ENCODE measurements at regions not wholly inside any gene's neighbourhood (a gene's known extent, or its start where the extent isn't known, plus 50 kb on each side); places are given as distances from the start of the nearest gene placed in this dataset.

DNA sequence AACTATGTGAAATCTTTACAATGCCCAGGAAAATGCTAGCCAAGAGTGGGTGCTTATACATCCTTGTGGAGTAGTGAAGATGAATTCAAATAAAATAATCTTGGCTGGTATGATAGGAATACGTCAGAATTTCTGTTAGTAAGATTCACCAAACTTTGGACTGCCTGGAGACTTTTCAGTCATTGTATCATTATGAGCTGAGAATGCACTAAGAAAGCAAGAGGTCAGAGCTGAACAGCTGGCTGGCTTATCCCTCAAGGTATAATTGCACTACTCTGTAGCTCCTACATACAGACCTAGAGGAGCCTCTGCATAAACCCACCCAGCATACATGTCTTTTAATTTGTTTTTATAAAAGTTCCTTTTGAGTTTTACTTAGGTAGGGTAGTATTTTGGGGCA is 568.5 kb upstream of the RIOK2 start:
- TF ChIP-seq, protein P1, sequence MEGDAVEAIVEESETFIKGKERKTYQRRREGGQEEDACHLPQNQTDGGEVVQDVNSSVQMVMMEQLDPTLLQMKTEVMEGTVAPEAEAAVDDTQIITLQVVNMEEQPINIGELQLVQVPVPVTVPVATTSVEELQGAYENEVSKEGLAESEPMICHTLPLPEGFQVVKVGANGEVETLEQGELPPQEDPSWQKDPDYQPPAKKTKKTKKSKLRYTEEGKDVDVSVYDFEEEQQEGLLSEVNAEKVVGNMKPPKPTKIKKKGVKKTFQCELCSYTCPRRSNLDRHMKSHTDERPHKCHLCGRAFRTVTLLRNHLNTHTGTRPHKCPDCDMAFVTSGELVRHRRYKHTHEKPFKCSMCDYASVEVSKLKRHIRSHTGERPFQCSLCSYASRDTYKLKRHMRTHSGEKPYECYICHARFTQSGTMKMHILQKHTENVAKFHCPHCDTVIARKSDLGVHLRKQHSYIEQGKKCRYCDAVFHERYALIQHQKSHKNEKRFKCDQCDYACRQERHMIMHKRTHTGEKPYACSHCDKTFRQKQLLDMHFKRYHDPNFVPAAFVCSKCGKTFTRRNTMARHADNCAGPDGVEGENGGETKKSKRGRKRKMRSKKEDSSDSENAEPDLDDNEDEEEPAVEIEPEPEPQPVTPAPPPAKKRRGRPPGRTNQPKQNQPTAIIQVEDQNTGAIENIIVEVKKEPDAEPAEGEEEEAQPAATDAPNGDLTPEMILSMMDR (IDR thresholded peaks at IDR 0.05; ENCODE audit: insufficient read depth, low read depth, low read length): no peak
- no peak for DNase-seq (ENCODE audit: low read depth)
- H3K4me3 ChIP-seq (ENCODE audit: low read depth, low read length): no peak overlapping the region

DNA sequence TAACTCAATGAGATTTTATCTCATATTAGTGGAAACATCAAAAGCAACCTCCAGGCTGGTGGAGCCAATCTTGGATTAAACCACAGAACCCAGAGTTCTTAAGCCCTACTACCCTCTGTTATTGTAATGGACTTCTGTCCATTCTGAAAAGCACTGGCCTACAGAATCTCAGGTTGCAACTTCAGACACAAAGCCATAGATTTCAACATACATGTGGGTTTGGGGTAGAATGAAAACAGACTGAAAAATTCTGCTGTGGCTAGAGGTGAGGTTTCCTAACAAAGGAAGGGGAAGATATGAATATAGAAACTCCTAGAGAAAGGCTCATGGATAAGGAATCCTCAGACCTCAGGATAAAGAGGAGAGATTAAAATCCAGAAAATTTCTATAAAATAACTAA is 569.8 kb upstream of the RIOK2 start:
- DNase-seq (ENCODE audit: low read depth): no peak

DNA sequence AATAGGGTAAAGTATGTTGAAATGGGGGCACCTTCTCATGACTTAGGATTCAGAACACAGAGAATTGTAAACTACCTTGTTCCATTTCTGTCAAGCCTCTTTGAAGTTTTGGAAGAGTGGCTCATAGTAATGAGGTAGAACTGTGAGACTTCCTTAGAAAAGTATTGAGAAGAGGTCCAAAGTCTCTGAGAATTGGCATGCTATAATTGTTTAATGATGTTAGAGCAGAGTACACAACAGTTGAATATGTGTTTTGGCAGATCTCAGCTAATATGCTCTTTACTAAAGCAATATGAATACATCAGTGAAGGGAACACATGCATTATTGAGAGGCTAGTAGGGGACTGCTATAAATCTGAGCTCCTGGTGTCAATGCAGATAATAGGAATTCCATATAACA is 579.4 kb upstream of the RIOK2 start:
- DNase-seq (ENCODE audit: low read depth): no peak
- no peak overlapping the region for H3K4me3 ChIP-seq (ENCODE audit: low read depth, low read length)
- TF ChIP-seq, protein P1 (IDR thresholded peaks at IDR 0.05; ENCODE audit: insufficient read depth, low read depth, low read length): no peak

More for the DNA sequence above, 569.8 kb upstream of the RIOK2 start:
- no peak overlapping the region for H3K4me3 ChIP-seq (ENCODE audit: low read depth, low read length)
- TF ChIP-seq, protein P1 (IDR thresholded peaks at IDR 0.05; ENCODE audit: insufficient read depth, low read depth, low read length): no peak

DNA sequence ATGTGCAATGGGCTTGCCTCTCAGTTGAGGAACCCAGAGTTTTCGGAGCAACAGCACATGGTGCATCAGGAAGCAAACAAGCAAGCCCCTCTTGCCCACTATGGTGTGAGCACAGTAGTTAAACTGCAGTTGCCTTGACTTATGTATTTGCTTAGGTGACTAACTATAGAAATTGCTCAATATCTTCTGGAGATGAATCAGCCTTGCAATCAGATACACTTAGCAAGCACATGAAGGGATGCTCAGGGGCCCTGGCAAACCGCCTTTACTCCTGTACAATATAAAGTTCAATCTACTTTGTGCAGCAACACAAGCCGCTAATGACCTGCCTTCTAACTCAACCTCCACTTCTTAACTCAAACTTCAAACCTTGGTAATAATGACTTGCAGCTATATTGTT is 581.7 kb upstream of the RIOK2 start:
- TF ChIP-seq, protein P1 (IDR thresholded peaks at IDR 0.05; ENCODE audit: insufficient read depth, low read depth, low read length): no peak
- DNase-seq (ENCODE audit: low read depth): peak; percentile 71
- no peak overlapping the region for H3K4me3 ChIP-seq (ENCODE audit: low read depth, low read length)

DNA sequence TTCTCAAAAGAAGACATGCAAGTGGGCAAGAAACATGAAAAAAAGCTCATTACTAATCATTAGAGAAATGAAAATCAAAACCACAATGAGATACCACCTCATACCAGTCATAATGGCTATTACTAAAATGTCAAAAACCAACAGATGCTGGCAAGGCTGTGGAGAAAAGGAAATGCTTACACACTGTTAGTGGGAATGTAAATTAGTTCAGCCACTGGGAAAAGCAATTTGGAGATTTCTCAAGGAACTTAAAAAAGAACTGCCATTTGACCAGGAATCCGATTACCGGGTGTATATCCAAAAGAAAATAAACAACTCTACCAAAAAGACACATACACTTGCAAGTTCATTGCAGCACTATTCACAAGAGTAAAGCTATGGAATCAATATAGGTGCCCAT is 595.4 kb upstream of the RIOK2 start:
- no peak for DNase-seq (ENCODE audit: low read depth)
- no peak overlapping the region for H3K4me3 ChIP-seq (ENCODE audit: low read depth, low read length)
- TF ChIP-seq, protein P1 (IDR thresholded peaks at IDR 0.05; ENCODE audit: insufficient read depth, low read depth, low read length): no peak

DNA sequence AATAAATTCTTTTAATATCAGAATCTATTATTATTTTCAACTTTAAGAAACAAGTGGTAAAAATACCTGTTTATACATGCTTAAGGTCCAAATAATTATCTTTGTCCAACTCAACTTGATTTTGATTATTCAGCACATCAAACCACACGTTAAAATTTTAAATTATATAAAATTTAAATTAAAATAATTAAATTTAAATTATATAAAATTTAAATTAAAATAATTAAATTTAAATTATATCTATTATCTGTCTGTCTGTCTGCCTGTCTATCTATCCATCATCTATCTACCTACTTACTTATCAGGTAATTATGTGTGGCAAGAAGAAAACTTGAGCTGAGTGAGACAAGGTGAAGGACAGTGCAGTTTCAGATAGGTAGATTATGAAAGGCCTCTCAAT is 605.3 kb upstream of the RIOK2 start:
- DNase-seq (ENCODE audit: low read depth): no peak
- TF ChIP-seq, protein P1 (IDR thresholded peaks at IDR 0.05; ENCODE audit: insufficient read depth, low read depth, low read length): no peak
- no peak overlapping the region for H3K4me3 ChIP-seq (ENCODE audit: low read depth, low read length)

DNA sequence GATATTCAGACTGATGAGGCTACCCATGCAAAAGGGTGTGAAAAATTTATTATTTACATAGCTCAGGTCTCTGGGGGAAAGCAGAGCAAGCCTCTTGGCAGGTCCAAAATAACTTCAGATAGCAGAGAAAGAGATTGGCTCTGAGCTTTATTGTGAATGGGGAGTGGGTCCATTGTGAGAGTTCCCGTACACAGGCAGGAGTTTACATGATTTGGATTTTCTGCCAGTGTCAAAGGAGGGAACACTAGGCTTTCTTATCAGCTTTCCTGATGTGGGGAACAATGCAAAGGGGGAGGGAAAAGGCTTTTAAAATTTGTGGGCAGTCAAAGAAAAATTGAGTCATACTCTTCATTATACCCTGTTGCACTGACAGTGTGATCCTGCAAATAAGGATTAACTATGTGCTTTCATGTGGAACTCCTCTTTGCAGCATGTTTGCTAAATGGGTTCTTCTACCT is 615.0 kb upstream of the RIOK2 start:
- H3K4me3 ChIP-seq (ENCODE audit: low read depth, low read length): no peak overlapping the region
- TF ChIP-seq, protein P1 (IDR thresholded peaks at IDR 0.05; ENCODE audit: insufficient read depth, low read depth, low read length): no peak
- no peak for DNase-seq (ENCODE audit: low read depth)

All from fibroblast of villous mesenchyme (primary cell).